Activated T-cell treated with anti-CD3 and anti-CD28 coated beads, Interleukin-2, amount 50 U/mL, for 1 hour (primary cell): ENCODE measurements at regions not wholly inside any gene's neighbourhood (a gene's known extent, or its start where the extent isn't known, plus 50 kb on each side); places are given as distances from the start of the nearest gene placed in this dataset.
"Not testable (repeated sequence)": the region's sequence is repeated elsewhere in the genome, so short reads cannot be mapped to it uniquely, and the experiment has no call there.

Experiments
- DNase-seq: peaks from one replicate; pipeline ENCODE4 v3.0.0-alpha.2; 2020

DNA sequence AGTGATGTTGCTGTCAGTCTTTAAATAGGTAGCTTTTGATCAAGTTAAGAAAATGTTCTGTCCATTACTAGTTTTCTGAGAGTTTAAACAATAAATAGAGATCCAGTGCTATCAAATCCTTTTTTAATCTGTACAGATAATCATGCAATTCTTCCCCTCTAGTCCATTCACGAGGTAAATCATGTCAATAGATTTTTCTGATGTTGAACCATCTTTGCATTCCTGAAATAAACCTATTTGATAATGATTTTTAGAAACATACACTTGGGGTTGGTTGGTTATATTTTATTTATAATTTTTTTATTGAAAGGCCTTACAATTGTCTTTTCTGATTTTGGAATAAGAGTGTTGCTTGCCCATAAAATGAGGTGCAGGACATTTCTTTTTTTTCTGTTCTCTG lies 95.0 kb downstream of the FAM53A start:
- no peak for DNase-seq

DNA sequence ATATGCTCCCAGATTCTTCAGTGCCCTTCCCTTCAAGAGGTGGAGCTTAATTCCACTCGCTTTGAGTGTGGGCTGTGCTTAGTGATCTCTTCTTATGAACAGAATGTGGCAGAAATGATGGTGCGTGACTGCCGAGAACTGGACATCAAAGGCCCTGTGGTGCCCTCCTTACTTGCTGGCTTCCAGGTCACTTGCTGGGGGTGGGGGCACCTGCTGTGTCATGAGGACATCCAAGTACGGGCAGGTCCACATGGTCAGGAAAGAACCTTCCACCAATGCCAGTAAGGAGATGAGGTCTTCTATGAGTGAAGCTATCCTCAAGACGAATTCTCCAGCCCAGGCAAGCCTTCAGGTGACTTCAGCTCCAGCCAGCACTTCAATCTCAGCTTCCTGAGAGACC lies 95.8 kb downstream of the FAM53A start:
- no peak for DNase-seq

DNA sequence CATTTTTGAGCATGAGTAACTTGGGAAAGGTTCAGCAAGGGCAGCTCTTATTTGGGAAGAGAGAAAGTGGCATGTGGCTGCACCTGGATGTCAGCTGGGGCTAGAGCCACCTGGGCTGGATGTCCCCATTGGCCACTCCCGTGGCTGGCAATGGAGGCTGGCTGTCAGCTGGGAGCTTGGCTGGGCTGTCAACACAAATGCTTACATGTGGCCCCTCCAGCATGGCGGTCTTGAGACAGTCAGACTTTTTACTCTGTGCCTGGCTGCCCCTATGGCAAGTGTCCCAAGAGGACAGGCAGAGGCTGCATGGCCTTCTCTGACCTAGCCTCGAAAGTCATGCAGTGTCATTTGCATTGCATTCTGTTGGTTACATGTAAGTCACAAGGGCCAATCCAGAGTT lies 99.6 kb downstream of the FAM53A start:
- no peak for DNase-seq

DNA sequence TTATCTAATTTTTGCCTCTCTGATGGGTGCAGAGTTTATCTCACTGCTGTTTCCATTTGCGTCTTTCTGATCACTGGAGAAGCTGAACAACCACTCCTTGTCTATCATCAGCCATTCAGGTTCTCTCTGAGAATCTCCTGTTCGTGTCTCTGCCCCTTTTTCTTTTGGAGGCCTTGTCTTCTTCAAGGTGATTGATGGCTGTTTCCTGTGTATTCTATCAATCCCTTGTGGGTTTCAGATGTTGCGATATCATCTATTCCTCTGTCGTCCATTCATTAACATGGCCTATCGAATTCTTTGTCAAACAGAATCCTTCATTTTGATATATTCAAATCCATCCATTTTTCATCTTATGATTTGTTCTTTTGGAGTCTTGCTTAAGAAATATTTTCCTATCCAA lies 100.3 kb downstream of the FAM53A start:
- no peak for DNase-seq

DNA sequence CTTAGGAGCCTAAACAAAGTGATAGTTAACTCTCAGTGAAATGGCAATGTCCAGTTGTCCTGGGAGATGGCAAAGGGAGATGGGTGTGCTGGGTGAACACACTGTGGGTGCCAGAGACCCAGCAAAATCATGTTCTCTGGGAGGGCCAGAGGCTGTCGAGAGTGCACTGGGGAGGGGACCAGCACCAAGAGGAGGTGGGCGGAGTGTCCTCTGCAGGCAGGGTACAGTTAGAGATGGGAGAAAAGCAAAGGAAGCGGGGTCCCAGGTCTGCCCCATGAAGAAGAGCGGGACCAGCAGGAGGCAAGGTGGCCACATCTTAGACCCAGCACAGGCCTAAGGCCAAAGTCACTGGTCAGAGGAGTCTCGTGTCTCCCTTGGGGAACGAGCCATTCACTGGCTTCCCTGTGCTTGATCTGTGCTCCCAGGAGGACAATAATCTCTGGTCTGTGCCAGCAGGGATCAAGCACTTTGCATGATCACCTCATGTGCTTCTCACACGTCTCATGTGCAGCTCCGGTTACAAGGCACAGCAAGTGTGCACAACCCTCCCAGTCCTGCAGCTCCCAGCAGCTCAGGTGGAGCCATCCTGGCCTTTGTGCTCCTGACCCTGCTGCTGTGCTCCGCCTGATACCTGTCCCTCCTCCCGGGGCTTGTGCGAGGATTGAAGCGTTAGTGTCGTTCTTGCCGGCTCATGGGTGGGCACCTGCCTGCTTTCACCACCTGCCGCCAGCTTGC lies 100.9 kb downstream of the FAM53A start:
- no peak for DNase-seq

DNA sequence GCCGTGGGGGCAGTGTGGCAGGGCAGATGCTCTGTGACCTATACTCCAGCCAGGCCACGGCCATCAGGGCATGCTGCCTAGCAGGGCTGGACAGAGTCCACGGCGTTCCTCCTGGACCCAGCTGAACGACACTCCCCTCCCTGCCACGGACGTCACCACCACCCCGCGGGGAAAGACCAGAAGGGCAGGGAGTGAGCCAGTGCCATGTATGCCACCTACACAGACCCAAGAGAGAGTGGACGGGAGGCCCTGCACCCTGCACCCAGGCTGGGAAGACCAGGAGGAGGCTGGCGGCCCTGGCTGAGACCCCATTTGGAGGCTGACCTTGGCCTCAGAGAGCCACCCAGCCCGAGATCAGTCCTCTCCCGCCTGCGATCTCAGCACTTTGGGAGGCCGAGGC lies 101.9 kb downstream of the FAM53A start:
- DNase-seq: no peak

DNA sequence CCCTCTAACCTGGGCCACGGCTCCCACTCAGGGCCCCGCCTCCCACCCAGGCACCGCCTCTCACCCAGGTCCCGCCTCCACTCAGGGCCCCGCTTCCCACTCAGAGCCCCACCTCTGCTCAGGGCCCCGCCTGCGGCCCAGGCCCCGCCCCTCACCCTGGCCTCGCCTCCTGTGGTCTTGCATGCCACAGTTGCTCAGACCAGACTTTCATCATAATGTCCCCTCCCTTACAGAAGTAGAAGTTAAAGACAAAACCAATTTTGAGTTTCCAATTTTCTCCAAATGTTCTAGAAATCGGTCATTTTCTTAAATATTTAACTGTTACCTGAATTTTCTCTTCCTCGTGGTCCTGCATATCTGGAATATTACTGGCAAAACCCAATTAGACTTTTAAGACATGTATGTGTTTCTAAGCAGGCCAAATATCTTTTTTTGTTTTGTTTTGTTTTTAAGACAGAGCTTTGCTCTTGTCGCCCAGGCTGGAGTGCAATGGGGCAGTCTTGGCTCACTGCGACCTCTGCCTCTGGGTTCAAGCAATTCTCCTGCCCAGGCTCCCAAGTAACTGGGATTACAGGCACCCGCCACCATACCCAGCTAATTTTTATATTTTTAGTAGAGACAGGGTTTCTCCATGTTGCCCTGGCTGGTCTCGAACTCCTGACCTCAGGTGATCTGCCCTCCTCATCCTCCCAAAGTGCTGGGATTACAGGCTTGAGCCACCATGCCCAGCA lies 102.8 kb downstream of the FAM53A start:
- DNase-seq: peak; percentile 91

DNA sequence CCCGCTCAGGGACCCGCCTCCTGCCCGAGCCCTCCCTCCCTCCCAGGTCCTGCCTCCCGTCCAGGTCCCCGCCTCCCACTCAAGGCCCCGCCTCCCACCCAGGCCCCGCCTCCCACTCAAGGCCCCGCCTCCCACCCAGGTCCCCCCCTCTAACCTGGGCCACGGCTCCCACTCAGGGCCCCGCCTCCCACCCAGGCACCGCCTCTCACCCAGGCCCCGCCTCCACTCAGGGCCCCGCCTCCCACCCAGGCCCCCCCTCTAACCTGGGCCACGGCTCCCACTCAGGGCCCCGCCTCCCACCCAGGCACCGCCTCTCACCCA lies 103.5 kb downstream of the FAM53A start:
- DNase-seq: not testable (repeated sequence)

DNA sequence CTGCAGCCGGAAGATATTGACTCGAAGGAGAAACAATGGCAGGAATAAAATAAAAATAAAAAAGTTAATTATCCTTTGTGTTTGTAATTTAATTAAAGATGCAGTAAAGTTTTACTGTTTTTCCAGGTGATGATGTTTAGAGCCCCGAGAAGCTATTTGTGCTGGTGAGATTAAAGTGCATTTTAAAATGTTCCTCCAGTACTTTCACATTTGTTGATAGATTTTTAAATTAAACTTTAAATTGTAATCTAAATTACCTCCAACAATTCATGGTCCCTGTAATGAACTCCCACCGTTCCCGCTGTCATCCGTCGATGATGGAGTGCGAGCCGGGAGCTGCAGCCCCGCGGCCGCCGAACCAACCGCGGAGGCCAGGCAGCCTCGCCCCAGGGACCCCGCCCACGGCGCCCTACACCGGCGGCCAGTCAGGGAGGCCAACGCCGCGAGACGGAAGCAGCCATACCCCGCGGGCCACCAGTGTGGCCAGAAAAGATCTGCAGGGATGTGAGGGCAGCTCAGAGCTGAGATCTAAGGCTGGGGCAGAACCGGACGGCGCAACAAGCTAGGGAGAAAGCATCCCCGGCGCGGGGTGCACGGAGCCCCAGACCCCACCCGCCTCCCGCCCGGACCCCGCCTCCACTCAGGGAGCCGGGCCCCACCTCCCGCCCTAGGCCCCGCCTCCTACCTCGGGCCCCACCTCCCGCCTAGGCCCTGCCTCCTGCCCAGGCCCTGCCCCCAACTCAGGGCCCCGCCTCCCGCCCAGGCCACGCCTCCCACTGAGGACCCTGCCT lies 104.0 kb downstream of the FAM53A start:
- peak; percentile 96 for DNase-seq

DNA sequence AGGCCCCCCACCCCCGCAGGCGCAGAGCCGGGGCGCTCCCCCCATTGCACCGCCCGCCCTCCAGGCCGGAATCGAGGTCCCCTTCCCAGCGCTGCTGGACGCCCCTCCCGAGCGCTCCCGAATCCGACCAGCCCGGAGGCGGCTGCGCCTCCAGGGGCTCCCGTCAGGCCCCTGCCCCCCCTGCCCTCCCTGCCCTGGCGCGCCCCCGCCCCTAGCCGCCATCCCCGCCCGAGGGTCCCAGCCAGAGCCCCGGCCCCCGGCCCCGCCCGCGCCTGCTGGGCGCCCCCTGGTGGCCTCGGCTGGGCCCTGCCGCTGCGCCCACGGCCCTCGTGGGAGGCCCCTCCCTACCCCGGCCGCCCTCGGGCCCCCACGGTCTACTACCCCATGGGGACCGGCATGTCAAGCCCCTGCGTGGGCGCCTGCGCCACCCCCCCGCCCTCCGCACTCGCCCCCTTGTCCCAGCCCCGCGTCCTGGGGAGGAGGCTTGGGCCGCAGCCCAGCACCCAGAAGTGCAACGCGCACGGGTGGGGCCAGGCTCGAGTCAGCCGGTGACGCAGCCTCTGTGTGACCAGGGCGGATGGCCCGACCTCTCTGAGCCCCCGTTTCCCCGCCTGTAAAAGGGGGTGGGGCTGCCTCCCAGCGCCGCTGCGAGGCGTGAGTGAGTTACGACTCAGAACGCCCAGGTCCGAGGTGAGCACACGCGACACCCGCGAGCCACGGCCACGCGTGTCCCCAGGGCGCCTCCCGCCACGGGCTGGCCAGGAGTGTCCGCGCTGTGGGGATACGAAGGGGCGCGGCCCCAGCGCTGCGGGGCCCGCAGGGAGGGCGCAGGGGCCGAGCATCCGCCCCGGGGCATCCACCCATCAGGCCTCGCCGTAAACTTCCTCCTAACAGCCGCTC lies 104.9 kb downstream of the FAM53A start:
- DNase-seq: peak; percentile 79

DNA sequence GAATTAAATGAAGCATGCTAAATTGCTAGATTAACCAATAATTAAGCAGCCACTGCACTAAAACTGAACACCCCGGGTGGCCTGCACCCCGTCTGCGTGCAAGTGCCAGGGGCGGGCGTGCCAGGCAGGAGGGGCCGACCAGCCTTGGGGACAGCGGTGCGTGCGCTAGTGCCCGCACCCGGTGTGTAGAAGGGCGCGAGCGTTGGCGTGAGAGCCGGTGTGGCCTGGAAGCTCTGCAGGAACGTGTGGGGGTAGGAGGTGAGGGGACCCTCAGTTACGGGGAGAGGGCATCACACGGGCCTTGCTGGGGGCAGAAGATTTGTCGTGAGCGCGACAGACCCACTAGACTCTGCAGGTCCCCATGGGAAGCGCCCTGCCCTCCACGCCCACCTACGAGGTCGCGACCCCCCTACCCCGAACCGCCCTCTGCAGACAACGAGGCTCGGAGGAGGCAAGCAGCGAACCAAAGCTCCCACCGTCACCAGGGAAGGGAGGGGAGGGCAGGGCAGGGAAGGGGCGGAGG lies 105.8 kb downstream of the FAM53A start:
- no peak for DNase-seq

DNA sequence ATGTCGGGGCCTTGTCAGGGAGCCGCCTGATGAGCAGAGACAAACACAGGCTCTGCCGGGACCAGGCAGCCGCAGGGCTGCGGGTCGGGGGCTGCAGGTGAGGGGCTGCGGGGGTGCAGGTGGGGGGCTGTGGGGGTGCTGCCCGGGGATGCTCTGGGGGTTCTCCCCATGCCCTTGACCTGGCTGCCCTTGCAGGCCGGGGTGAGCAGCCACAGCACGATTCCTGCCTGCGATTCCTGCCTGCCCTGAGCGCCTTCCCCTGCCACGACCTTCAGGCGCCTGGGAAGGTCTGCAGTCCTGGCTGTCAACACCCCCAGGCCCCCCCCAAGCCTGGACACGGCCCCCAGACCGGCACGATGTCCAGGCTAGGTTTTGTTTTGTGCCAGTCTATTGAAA lies 106.3 kb downstream of the FAM53A start:
- no peak for DNase-seq

DNA sequence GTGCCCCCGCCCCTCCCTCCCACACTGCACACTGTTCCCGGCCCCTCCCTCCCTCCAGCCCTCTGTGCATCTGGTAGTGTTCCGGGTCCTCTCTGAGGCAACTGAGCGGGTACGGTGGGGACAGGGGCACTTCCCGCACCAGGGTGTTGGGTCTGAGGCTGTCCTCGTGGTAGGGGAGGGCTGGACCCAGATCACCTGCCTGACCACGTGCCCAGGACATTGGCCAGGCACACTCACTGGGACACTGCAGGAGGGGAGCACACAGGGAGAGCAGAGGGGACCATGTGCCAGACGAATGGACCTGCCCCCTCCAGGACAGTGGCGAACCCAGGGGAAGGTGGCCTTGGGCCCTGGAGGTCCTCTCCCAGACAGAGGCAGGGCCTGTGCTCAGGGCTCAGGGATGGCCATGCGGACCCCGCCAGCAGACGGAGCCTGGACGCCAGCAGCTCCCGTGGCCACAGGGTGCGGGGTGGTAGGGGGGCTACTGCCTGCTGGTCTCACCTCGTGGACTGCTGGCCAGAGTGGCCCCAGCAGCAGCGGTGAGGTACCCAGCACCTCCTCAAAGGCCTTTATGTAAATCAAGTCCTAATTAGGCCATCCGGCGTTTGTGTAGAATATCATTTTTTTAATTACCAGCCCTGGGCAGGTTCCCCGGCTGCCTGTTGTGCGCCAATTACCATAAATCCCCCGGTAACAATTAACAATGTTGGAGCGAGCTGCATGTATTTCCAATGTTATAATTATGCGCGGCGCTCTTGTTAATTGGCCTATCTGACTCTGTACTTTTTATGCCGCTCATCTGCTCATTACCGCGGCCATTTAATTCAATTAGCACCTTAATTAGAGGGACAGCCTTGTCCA lies 106.9 kb downstream of the FAM53A start:
- no peak for DNase-seq

DNA sequence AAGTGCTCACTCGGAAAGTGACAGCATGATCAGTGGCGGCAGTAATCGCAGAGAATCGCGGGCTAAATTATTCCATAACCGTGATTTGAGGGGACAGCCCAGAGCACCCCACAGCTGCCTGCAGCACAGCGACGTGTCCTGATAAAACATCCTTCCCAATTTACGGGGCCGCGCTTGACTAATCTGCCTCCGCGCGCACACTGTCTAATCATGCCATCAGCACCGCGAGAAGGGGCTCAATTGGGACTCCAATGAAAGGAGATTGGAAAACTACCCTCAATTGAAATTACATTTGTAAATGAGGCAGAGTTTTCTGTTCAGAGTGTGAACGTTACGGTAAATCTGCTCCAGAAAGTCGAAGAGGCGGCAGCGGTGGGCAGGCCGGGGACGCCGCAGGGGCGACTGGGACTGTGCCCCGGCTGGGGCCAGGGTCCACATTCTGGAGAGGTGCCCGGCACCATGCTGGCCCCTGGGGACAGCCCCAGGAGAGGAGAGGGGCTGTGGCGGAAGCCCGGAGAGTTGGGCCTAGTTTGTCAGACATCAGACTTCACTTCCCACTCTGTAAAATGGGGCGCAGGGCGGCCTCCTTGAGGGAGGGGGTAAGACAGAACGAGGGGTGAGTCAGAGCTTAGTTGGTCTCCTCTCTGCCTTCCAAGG lies 107.7 kb downstream of the FAM53A start:
- no peak for DNase-seq

DNA sequence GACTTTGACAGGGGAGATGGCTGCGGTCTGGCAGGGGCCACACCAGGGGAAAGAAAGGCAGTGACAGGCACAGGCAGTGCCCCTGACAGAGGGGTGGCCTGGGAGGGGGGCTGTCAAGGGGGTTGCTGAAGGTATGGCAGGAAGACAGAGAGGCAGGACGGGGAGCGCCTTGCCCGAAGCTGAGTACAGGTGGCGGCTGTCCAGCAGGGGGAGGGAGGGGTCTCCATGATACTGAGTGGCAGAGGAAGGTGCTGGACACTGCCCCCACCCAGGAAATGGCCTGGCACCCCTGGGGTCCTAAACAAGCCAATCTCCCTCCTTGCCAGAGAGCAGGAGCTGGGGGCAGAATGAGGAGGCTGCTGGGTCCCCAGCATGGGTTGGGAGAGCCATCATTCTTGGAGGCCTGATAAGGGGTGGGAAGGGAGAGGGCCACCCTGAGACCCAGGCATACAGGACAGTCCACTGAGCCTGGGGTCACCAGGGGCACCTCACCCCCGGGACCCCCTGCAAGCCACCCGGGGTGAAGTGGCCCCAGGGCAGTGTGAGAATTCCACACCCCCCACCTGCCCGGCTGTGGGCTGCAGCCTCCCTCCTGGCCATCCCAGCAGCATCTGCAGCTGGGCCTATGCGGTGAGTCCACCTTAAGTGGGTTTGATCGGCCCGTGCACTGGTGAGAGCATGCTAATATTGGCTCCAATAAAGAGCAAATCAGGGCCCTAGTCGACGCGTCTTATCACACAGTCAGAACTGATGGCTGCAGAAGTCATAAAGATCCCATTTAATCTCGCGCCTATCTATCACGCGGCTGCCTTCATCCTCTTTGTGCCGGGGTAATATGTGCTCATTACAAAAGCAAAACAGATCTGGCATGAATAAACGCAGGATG lies 108.5 kb downstream of the FAM53A start:
- no peak for DNase-seq

DNA sequence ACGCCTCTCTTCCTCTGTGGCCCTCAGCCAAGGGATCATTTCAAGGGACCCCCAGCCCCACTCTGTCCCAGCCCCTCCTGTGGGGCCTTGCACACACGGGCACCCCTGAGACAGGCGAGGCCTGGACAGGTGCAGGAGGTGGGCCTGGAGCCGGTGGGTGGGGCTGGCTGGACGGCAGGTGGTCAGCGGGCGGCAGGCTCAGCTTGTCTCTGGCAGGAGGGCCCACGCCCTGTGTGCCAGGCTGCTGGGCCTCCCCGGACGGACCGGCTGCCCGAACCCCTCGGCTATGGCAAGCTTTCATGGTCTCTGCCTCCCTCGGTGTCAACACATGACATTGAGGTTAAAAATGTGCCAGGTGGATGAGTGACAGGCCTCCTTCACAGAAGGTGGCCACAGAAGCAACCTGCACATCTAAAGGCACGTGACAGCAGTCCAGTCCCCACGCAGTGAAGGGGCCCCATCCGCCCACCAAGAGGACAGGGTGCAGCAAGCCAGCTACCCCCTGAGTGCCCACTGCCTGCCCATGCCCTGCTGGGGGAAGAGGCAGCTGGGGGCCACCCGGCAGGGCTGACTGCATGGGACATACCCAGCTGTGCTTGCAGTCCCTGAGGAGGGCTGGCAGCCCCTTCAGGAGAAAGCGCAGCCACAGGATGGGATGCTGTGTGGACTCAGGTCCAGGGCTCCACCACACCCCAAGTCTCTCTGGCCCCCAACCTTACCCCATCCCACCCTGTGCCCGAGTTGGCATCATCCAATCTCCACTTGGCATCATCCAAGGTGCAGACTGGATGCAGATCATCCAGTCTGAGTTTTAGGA lies 109.3 kb downstream of the FAM53A start:
- no peak for DNase-seq

DNA sequence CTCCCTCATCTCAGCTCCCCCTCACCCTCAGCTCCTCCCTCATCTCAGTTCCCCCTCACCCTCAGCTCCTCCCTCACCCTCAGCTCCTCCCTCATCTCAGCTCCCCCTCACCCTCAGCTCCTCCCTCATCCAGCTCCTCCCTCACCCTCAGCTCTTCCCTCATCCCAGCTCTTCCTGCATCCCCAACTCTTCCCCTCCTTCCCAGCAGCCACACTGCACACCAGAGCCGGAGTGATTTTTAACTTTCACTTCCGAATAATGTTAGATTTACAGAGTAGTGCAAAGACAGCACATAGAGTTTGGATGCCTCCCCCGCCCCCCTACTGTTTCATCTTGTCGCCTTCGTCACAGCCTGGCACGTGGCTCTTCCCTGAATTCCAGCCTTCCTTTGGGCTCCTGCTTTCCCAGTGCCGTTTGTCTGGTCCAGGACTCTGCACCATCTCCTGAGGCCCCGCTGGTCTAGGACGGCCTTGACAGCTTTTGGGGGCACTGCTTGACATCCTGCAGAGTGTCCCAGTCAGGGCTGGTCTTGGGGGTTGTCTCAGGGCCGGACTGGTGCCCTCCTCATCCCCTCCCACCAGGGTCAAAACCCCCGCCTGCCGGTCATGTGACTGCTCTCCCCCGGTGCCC lies 110.2 kb downstream of the FAM53A start:
- DNase-seq: no peak

DNA sequence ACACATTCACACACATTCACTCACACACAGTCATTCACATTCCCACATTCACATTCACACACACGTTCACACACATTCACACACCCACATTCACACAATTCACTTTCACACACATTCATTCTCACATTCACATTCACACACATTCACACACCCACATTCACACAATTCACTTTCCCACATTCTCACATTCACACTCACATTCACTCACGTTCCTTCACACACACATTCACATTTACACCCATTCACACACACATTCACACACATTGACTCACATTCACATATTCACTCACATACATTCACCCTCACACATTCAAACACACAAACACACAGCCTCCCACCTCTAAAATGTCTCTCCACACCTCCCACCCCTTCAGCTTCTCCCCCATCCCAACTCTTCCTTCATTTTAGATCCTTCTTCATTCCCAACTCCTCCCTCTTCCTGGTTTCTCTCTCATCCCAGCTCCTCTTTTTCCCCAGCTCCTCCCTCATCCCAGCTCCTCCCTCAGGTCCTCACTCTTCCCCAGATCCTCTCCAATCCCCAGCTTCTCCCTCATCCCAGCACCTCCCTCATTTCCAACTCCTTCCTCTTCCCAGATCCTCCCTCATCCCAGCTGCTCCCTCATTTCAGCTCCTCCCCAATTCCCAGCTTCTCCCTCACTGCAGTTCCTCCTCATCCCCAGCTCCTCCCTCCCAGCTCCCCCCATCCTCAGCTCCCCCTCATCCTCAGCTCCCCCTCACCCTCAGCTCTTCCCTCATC lies 111.0 kb downstream of the FAM53A start:
- no peak for DNase-seq
